B cell (primary cell): ENCODE measurements at regions not wholly inside any gene's neighbourhood (a gene's known extent, or its start where the extent isn't known, plus 50 kb on each side); places are given as distances from the start of the nearest gene placed in this dataset.

ENCODE experiments used
- CTCF ChIP-seq: fragments of 200-600 bp; IDR thresholded peaks from one replicate; pipeline ENCODE4 v1.8.0; 2022; ENCODE audit warnings: antibody characterized with exemption, mild to moderate bottlenecking
- EZH2 ChIP-seq: IDR thresholded peaks from 2 replicates; pipeline ENCODE4 v1.6.1; 2012; ENCODE audit warnings: borderline replicate concordance, low read depth, mild to moderate bottlenecking, moderate library complexity, low read length; ENCODE audit not compliant: insufficient read depth, poor library complexity, severe bottlenecking

- TF ChIP-seq CTCF (no peak), EZH2 (no peak)
These were observed 830.8 kb upstream of the AUTS2 start for GRCh38 chr7:68767462-68767861.
